HG03045 (cell line): ENCODE measurements at regions not wholly inside any gene's neighbourhood (a gene's known extent, or its start where the extent isn't known, plus 50 kb on each side); places are given as distances from the start of the nearest gene placed in this dataset.

Experiments used
- ATAC-seq: cut with Tn5 transposase; IDR thresholded peaks from one replicate; pipeline ENCODE4 v1.9.1; 2021; ENCODE audit warnings: mild to moderate bottlenecking, moderate library complexity; ENCODE audit not compliant: unreplicated experiment

DNA sequence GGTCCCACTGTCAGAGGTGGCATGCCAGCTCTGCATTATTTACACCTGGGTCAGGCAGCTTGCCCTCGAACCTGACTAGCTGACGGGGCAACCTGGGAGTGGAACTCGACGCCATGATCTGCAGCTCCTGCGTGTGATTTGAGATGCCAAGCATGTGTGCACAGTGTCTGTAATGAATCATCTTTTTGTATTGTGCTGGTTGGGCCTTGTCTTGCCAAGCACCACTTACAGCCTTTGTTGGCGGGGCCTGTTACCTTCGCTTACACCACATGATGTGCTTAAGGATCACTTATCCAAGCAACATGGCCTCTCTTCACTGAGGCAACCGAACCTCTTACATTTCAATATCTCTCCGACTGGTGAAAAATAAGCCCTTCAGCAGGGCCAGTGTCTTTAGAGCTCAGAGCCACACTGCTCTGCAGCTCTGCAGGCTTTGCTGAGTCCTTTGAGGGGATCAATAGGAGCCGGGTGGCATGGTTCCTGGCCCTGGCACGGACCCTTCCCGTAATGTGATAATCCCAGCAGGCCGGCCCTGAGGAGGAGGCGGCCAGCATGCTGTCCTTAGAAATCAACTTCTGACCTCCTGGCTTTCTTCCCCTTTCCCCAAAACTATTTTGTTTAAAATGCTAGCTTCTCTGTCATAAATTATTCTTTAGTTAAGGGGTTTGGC lies 297.7 kb upstream of the CD180 start:
- ATAC-seq = no peak

- ATAC-seq = no peak
Observed at GRCh38 chr5:67493676-67494075, 297.1 kb upstream of the CD180 start.

DNA sequence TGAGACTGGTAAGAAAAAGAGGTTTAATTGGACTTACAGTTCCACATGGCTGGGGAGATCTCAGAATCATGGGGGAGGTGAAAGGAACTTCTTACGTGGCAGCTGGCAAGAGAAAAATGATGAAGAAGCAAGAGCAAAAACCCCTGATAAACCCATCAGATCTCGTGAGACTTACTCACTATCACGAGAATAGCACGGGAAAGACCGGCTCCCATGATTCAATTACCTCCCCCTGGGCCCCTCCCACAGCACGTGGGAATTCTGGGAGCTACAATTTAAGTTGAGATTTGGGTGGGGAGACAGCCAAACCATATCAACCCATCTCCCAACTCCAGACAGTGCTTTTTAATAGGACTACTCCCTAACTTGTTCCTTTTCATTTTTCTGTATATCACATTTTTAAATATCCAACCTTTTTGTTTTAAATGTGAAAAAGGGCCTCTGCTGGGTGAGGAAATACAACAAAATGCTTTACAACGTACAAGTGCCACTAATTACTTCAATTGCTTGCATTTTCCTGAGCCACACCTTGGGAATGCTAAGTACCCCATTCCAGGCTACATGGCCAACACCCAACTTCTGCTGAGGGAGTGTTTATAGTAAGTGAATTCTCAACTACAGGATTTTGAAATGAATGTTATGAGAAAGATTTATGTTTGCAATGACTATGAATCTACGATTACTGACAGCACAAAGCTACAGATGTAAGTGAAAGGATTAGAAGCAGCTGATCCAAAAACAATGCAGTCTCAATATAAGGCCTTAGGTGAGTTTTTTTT lies 294.1 kb upstream of the CD180 start:
- ATAC-seq = no peak

DNA sequence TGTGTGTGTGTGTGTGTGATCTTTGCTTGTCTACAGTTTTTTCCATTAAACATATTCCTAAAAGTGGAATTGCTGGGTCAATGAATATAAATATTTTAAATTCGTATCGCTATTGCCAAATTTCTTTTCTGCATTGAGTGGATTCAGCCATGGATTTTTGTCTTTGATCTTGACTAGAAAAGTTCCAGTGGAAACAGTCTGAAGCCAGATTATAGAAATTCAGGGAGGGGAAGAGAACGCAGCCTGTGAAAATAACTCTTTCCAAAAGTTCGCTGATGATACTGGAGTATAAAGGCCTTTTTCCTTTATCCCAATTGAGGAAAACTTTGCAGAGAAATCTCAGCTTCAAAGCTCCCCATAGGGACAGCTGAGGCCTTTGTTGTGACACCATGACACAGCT lies 292.3 kb upstream of the CD180 start:
- ATAC-seq = no peak

GRCh38 chr5:67487862-67488261 lies 291.3 kb upstream of the CD180 start:
- no peak for ATAC-seq

GRCh38 chr5:67483453-67484030 lies 286.9 kb upstream of the CD180 start:
- no peak for ATAC-seq

DNA sequence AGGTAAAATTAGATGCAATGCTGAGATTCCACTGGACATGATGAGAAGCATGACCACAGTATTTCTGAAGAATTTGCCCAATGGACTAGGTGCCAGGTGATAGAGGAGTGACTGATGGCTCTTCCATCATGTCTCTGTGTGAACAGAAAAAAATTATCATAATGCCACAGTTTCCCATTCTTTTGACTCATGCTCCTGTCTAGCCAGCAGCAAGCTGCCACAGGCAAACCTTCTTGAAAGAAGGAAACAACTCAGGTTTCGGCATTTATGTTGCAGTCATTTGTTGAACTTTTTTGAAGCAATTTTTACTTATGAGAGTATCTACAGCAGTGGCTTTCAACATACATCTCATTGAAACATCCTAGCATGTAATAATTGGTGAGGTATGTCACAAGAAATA lies 284.8 kb upstream of the CD180 start:
- no peak for ATAC-seq

DNA sequence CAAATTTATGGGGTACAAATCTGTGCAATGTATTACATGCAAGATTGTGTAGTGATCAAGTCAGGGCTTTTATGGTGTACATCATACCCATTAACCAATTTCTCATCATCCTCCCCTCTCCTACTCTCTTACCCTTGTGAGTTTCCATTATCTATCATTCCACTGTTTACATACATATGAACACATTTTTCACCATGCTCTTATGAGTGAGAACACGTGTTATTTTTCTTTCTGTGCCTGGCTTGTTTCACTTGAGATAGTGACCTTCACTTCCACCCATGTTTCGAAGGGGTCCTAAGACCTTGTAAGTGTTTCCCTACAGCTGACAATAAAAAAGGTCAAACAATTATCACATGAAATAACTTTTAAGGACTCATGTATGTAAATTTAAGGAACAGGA lies 281.7 kb upstream of the CD180 start:
- no peak for ATAC-seq

- no peak for ATAC-seq
Observed at GRCh38 chr5:67476995-67477394, 280.4 kb upstream of the CD180 start.

DNA sequence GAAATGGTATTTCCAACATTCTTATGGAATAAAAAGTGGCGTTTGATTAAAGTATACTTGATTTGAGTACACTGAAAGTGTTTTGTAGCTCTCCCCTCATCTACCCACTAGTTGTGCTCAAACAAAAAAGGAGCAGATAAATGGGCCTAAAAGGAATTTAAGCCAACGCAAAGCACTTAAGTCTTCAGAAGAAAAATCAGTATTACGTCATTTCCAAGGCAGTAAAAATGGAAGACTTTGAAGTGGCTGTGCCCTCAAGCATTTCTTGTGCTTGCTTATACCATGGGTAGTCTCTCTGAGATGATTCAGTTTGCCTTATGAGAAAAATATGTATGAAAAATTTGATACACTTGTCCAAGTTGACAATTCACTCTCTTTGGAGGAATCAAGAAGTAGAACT lies 279.9 kb upstream of the CD180 start:
- ATAC-seq = no peak

DNA sequence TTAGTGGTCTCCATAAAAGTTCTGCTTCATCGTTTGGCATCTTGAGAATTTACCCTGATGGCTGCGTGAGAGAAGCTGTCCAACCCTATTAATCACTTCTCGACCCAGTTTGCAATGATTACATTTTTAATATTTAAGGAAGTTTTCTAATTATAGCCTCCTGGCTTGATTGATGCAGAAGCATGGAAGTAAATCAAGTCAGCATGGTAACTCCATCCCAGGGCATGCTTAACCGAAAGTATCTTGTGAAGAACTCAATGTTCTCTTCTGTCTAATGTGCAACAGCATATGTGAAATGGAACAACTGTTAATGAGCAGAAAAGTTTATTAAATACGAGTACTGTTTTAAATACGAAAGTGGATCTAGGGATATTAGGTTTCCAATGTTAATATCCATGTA lies 278.9 kb upstream of the CD180 start:
- no peak for ATAC-seq

- ATAC-seq = no peak
Observed at GRCh38 chr5:67474597-67475238, 278.1 kb upstream of the CD180 start.

- ATAC-seq = no peak
Observed at GRCh38 chr5:67467110-67467509, 270.5 kb upstream of the CD180 start.

DNA sequence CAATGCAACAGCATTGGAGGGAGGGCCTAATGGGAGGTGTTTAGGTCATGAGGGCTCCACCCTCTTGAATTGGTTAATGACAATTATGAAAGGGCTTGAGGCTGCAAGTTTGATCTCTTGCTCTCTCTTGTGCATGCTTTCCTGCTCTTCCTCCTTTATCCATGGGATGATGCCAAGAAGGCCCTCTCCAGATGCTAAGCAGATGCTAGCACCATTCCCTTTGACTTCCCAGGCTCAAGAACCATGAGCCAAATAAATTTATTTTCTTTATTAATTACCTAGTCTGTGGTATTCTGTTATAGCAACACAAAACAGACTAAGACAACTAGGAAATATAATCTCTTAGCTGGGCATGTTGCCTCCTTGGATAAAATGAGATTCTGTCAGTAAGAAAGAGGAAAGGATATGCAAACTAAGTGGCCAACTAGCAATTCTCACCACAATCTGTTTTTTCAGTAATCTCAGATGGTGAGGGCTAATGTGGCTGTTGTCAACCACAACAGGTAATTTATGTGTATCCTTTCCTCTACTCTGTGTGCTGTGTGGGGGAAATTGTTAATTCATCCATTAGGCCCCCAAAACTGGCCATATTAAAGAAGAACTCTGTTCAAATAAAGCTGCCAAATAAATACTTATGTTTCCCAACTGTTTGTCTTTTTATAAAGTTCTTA lies 269.1 kb upstream of the CD180 start:
- no peak for ATAC-seq

DNA sequence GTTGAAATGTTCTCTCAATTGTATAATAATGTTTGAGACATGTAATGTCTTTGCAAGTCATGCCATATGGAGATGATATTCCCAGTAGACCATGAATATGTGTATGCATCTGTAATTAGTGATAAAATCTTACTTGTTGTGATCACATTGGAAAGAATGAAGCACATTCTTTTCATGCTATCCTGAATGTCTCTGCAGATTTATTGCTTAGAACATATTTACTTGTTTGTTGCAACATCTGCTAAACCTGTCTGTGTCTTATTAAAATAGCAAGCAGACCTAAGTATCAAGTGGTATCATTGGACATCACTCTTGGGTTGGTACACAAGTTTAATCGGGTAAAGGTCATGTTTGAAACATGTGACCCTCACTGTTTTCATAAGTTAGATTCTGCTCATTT lies 265.5 kb upstream of the CD180 start:
- no peak for ATAC-seq

DNA sequence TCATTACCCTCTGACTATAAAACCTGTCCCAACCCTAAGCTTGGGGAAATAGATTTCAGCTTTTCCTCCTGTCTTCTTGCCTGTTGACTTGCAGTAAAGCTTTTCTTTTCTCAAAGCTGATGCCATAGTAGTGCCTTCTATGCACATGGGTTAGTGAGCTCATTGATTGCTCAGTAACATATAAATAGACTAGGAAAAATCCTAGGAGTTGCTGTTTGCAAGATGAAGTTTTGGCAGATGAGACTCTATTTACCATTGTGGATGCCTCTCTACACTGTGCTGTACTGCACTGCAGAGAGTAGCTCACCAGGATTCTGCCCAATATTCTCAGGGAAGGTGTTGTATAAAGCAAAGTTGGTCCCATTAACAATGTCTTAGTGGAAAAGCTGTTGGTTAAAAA lies 262.7 kb upstream of the CD180 start:
- no peak for ATAC-seq

DNA sequence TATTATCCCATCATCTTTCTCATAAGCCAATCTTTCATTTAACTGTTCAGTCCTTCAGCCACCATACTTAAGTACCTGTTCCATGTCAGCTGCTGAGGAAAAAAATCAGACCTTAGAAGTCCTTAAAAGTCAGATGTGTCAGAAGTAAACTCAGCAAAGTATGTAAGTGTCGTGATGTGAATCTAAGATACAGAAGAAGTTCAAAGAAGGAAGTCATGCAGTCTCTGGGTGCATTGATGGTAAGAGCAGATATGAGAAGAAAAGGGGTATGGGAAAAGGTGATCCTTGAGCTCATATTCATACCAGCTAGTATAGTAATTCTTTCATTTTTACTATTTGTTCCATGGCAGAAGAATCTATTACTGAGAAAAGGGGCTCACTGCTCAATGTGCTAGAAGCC lies 259.4 kb upstream of the CD180 start:
- no peak for ATAC-seq

- no peak for ATAC-seq
Observed at GRCh38 chr5:67454957-67455561, 258.5 kb upstream of the CD180 start.

GRCh38 chr5:67453111-67453905 lies 256.7 kb upstream of the CD180 start:
- no peak for ATAC-seq

DNA sequence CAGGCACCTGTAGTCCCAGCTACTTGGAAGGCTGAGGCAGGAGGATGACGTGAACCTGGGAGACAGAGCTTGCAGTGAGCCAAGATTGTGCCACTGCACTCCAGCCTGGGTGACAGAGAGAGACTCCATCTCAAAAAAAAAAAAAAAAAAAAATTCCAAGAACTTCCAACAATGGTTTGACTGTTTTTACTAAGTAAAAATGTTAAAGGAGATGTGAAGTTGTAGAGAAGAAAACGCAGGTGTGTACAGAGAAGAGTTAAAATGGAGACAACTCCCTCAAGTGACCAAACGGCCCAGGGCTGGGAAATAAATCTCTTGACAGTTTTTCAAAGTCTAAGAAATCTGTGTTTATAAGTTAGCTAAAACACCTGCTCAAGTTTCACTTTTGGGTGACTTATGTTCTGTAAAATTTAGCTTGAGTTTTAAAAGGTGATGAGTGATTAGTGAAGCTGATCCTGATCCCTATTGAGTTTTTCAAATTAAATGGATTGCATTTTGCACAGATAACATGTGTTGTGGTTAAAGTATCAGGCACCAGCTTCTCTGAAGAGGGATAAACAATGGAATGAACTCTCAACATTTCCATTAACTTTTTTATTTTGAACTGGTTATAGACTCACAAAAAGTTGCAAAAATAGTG lies 255.2 kb upstream of the CD180 start:
- ATAC-seq = no peak
